Fibroblast of villous mesenchyme (primary cell): ENCODE measurements at regions not wholly inside any gene's neighbourhood (a gene's known extent, or its start where the extent isn't known, plus 50 kb on each side); places are given as distances from the start of the nearest gene placed in this dataset.
A peak's percentile ranks its signal among the peaks of the same experiment; 100 is the strongest.

Experiments
- DNase-seq: peaks from one replicate; pipeline ENCODE4 v3.0.0-alpha.2; 2010; ENCODE audit warnings: low read depth
- H3K4me3 ChIP-seq: 2 replicates; pipeline ENCODE4 v1.5.1; 2011; ENCODE audit warnings: low read depth, mild to moderate bottlenecking, low read length
- CTCF ChIP-seq: IDR thresholded peaks from 2 replicates; pipeline ENCODE4 v1.5.1; 2012; ENCODE audit warnings: low read depth, mild to moderate bottlenecking, low read length; ENCODE audit not compliant: insufficient read depth

- no peak for TF ChIP-seq CTCF
- no peak for DNase-seq
- no peak overlapping the region for H3K4me3 ChIP-seq
Measured at GRCh38 chr2:7417845-7418742, 500.9 kb downstream of the RNF144A start.

- no peak for DNase-seq
- H3K4me3 ChIP-seq, result no peak overlapping the region
- TF ChIP-seq CTCF, result no peak
Measured at GRCh38 chr2:7419186-7419585, 502.0 kb downstream of the RNF144A start.

GRCh38 chr2:7419814-7420311 is 502.7 kb downstream of the RNF144A start:
- TF ChIP-seq CTCF, result no peak
- no peak overlapping the region for H3K4me3 ChIP-seq
- DNase-seq, result no peak

GRCh38 chr2:7420530-7420929 is 503.3 kb downstream of the RNF144A start:
- no peak for DNase-seq
- no peak overlapping the region for H3K4me3 ChIP-seq
- TF ChIP-seq CTCF, result no peak

- no peak for TF ChIP-seq CTCF
- DNase-seq, result no peak
Measured at GRCh38 chr2:7424481-7424880, 507.3 kb downstream of the RNF144A start.

GRCh38 chr2:7427293-7428060 is 510.3 kb downstream of the RNF144A start:
- peak; percentile 54 for DNase-seq
- peak; percentile 65 for TF ChIP-seq CTCF
- H3K4me3 ChIP-seq, result no peak overlapping the region

More at GRCh38 chr2:7424481-7424880, 507.3 kb downstream of the RNF144A start:
- no peak overlapping the region for H3K4me3 ChIP-seq
